ENCODE measurements at regions not wholly inside any gene's neighbourhood (a gene's known extent, or its start where the extent isn't known, plus 50 kb on each side); places are given as distances from the start of the nearest gene placed in this dataset.
A peak's percentile ranks its signal among the peaks of the same experiment; 100 is the strongest.

DNA sequence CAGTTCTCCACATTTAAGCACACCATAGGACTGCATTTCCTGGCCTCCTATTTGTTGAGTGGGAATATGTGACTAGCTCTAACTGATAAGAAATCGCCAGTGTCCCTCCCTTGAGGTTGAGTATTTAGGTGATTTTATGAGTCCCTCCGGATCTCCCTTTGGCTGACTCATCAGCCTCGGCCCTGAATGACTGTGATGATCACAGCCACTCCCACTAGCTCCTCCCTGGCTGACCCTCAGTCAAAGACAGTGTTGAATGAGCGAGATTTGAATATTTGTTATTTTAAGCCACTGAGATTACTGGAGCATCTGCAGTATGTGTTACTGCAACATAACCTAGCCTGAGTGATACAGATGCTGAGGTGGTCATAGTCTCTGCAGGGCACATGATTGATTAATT lies 515.3 kb downstream of the EPHB1 start:
- intact Hi-C loops (cut with DNase I) = no loop called here
- TF ChIP-seq CTCF (IDR thresholded peaks at IDR 0.05) = no peak
- no peak for TF ChIP-seq POLR2A (IDR thresholded peaks at IDR 0.05)
- no peak for TF ChIP-seq POLR2AphosphoS5 (IDR thresholded peaks at IDR 0.05; ENCODE audit: insufficient read depth in 1 of 2, low read depth in 1 of 2)
- Histone ChIP-seq H3K36me3 (no peaks in the 10 kb centered on the region), H3K27me3 (no peaks in the 10 kb centered on the region), H3K27ac (no peak overlapping the region), H3K4me3 (no peak overlapping the region), H3K4me1 (no peaks in the 10 kb centered on the region), H3K9me3 (no peaks in the 10 kb centered on the region)
- no peak for DNase-seq (ENCODE audit: extremely low spot score in 2 of 2)

- DNase-seq (ENCODE audit: extremely low spot score in 2 of 2) = no peak
- no peaks in the 10 kb centered on the region for H3K27me3 ChIP-seq
- H3K27ac ChIP-seq = no peak overlapping the region
- intact Hi-C loops (cut with DNase I) = no loop called here
- no peaks in the 10 kb centered on the region for H3K4me1 ChIP-seq
- no peaks in the 10 kb centered on the region for H3K9me3 ChIP-seq
- no peaks in the 10 kb centered on the region for H3K36me3 ChIP-seq
- no peak for TF ChIP-seq POLR2A (IDR thresholded peaks at IDR 0.05)
- TF ChIP-seq POLR2AphosphoS5 (IDR thresholded peaks at IDR 0.05; ENCODE audit: insufficient read depth in 1 of 2, low read depth in 1 of 2) = no peak
- no peak for TF ChIP-seq CTCF (IDR thresholded peaks at IDR 0.05)
- no peak overlapping the region for H3K4me3 ChIP-seq
Observed at GRCh38 chr3:135311699-135312098, 516.6 kb downstream of the EPHB1 start.

GRCh38 chr3:135314237-135314636 lies 519.2 kb downstream of the EPHB1 start:
- intact Hi-C loops (cut with DNase I) = no loop called here
- H3K4me3 ChIP-seq = no peak overlapping the region
- H3K27ac ChIP-seq = no peak overlapping the region
- TF ChIP-seq POLR2AphosphoS5 (IDR thresholded peaks at IDR 0.05; ENCODE audit: insufficient read depth in 1 of 2, low read depth in 1 of 2) (no peak), POLR2A (IDR thresholded peaks at IDR 0.05) (no peak), CTCF (IDR thresholded peaks at IDR 0.05) (no peak)
- no peaks in the 10 kb centered on the region for H3K27me3 ChIP-seq
- no peak for DNase-seq (ENCODE audit: extremely low spot score in 2 of 2)
- H3K4me1 ChIP-seq = no peaks in the 10 kb centered on the region
- H3K36me3 ChIP-seq = no peaks in the 10 kb centered on the region
- no peaks in the 10 kb centered on the region for H3K9me3 ChIP-seq

DNA sequence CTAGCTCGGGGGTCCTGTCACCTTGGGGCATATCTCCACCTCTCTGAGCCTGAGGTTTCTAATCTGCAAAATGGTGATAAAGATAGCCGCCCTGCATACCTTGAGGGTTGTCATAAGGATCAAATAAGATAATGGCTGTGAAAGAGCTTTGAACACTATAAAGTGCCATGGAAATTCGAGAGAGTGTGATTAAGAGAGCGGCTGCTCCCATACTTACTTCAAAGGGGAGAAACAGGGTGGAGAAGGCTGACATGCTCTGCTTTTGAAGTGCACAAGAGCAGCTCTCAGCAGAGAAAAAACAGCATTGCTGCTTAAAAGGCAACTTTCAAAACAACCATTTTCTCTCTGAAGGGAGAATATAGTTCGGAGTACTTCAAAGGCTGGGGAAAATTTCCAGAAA lies 529.2 kb downstream of the EPHB1 start:
- Histone ChIP-seq H3K4me1 (no peaks in the 10 kb centered on the region), H3K36me3 (no peaks in the 10 kb centered on the region), H3K27me3 (no peaks in the 10 kb centered on the region), H3K9me3 (no peaks in the 10 kb centered on the region), H3K27ac (no peak overlapping the region), H3K4me3 (no peak overlapping the region)
- peak in 1 of 2 donors; percentile 52 for DNase-seq (ENCODE audit: extremely low spot score in 2 of 2)
- intact Hi-C loops (cut with DNase I) = no loop called here
- no peak for TF ChIP-seq POLR2A (IDR thresholded peaks at IDR 0.05)
- no peak for TF ChIP-seq POLR2AphosphoS5 (IDR thresholded peaks at IDR 0.05; ENCODE audit: insufficient read depth in 1 of 2, low read depth in 1 of 2)
- TF ChIP-seq CTCF (IDR thresholded peaks at IDR 0.05) = no peak

DNA sequence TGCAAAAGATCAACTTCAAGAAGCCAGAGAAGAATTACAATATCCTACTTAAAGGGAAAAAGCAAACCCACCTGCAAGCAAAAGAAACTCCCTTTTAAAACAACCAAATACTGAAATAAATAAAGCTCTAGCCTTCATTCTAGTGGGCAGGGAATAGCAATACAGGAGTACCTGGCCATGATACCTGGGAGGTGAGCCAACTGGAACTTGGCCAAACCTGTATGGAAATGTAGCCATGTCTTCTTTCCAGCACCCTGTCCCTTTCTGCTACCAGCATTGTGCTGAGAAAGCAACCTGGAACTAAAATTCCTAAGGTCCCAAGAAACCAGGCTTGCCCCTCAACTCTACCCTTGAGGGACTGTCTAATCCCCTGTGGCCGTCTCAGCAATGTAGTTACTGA lies 530.0 kb downstream of the EPHB1 start:
- intact Hi-C loops (cut with DNase I) = no loop called here
- Histone ChIP-seq H3K9me3 (no peaks in the 10 kb centered on the region), H3K36me3 (no peaks in the 10 kb centered on the region), H3K27ac (no peak overlapping the region), H3K4me1 (no peaks in the 10 kb centered on the region), H3K4me3 (no peak overlapping the region), H3K27me3 (no peaks in the 10 kb centered on the region)
- DNase-seq (ENCODE audit: extremely low spot score in 2 of 2) = peak in 1 of 2 donors; percentile 9
- TF ChIP-seq POLR2AphosphoS5 (IDR thresholded peaks at IDR 0.05; ENCODE audit: insufficient read depth in 1 of 2, low read depth in 1 of 2) (no peak), CTCF (IDR thresholded peaks at IDR 0.05) (no peak)
